GM12892 (cell line): ENCODE measurements at regions not wholly inside any gene's neighbourhood (a gene's known extent, or its start where the extent isn't known, plus 50 kb on each side); places are given as distances from the start of the nearest gene placed in this dataset.

Experiments
- POLR2A ChIP-seq: IDR thresholded peaks from 2 replicates; pipeline ENCODE4 v1.6.1; 2011; ENCODE audit warnings: low read depth, low read length, control low read depth
- POLR2AphosphoS5 ChIP-seq: IDR thresholded peaks from 2 replicates; pipeline ENCODE4 v1.6.1; 2011; ENCODE audit warnings: low read depth, low read length, control low read depth

DNA sequence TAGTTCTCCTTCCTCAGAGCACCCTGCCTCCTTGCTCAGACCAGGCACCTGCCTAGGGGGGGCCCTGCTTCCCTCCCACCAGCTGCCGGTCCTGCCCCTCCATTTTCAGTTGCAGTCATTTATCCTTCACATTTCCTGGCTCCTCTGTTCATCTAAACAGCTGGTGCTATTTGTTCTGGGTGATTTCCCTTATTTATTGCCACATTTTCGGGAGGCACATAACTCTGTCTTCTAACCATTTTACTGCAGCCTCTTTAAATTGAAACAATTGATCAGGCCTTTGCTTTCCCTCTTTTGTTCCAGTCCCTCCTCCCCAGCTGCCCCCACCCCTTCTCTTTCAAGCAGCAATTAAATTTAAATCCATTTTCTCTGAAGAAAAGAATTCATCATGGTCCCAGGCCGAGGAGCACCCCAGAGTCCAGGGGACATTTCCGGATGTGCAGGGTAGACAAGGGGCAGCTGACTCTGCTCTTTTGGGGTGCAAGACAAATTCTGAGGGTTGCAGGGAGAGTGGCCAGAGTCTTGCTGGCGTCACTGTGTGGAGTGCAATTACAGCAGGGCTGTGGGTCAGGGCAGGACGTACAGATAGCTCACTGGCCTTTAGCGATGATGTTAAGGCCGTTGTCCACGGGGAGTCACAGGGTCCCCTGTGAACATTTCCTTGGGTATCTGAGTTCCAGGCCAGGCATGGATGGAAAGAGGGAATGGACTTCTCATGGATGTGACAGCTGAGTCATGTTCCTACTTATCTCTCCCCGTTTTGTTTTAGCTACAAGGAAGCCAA lies 476.4 kb downstream of the TBC1D22A start:
- TF ChIP-seq POLR2A (no peak), POLR2AphosphoS5 (no peak)
